NCI-H748 (cell line): ENCODE measurements at regions not wholly inside any gene's neighbourhood (a gene's known extent, or its start where the extent isn't known, plus 50 kb on each side); places are given as distances from the start of the nearest gene placed in this dataset.
"Not testable (repeated sequence)": the region's sequence is repeated elsewhere in the genome, so short reads cannot be mapped to it uniquely, and the experiment has no call there.

ENCODE experiments used
- DNase-seq: peaks from one replicate; lab custom pipeline; 2025; ENCODE audit not compliant: unreplicated experiment; lab: John Stamatoyannopoulos, UW

- peak; percentile 21 for DNase-seq
Measured at GRCh38 chr12:84408936-84409335, 503.7 kb downstream of the SLC6A15 start.

GRCh38 chr12:84406720-84407119 is 505.9 kb downstream of the SLC6A15 start:
- DNase-seq = not testable (repeated sequence)

GRCh38 chr12:84397846-84398245 is 514.8 kb downstream of the SLC6A15 start:
- no peak for DNase-seq

- peak; percentile 36 for DNase-seq
Measured at GRCh38 chr12:84397263-84397662, 515.3 kb downstream of the SLC6A15 start.

GRCh38 chr12:84391176-84391575 is 521.4 kb downstream of the SLC6A15 start:
- DNase-seq = peak; percentile 94

- DNase-seq = no peak
Measured at GRCh38 chr12:84384384-84384783, 528.2 kb downstream of the SLC6A15 start.

GRCh38 chr12:84382486-84382885 is 530.1 kb downstream of the SLC6A15 start:
- DNase-seq = not testable (repeated sequence)

- no peak for DNase-seq
Measured at GRCh38 chr12:84376320-84376719, 536.3 kb downstream of the SLC6A15 start.

GRCh38 chr12:84375449-84376170 is 537.0 kb downstream of the SLC6A15 start:
- no peak for DNase-seq

- DNase-seq = no peak
Measured at GRCh38 chr12:84362552-84362897, 550.1 kb downstream of the SLC6A15 start.

- DNase-seq = no peak
Measured at GRCh38 chr12:84361651-84362551, 550.7 kb downstream of the SLC6A15 start.

- no peak for DNase-seq
Measured at GRCh38 chr12:84357314-84357713, 555.3 kb downstream of the SLC6A15 start.

- DNase-seq = no peak
Measured at GRCh38 chr12:84356224-84356623, 556.4 kb downstream of the SLC6A15 start.

GRCh38 chr12:84355561-84355960 is 557.0 kb downstream of the SLC6A15 start:
- DNase-seq = peak; percentile 65

- no peak for DNase-seq
Measured at GRCh38 chr12:84348582-84348981, 564.0 kb downstream of the SLC6A15 start.

- no peak for DNase-seq
Measured at GRCh38 chr12:84341467-84342193, 571.0 kb downstream of the SLC6A15 start.

GRCh38 chr12:84336231-84336630 is 576.4 kb downstream of the SLC6A15 start:
- DNase-seq = no peak

GRCh38 chr12:84329938-84330337 is 582.7 kb downstream of the SLC6A15 start:
- peak; percentile 55 for DNase-seq

- DNase-seq = no peak
Measured at GRCh38 chr12:84315926-84316325, 596.7 kb downstream of the SLC6A15 start.

GRCh38 chr12:84313323-84313675 is 599.3 kb downstream of the SLC6A15 start:
- peak; percentile 82 for DNase-seq

- DNase-seq = no peak
Measured at GRCh38 chr12:84308211-84308610, 604.4 kb downstream of the SLC6A15 start.

GRCh38 chr12:84305144-84305543 is 607.5 kb downstream of the SLC6A15 start:
- peak; percentile 26 for DNase-seq
